NCI-H510A (cell line): ENCODE measurements at regions not wholly inside any gene's neighbourhood (a gene's known extent, or its start where the extent isn't known, plus 50 kb on each side); places are given as distances from the start of the nearest gene placed in this dataset.
"Not testable (repeated sequence)": the region's sequence is repeated elsewhere in the genome, so short reads cannot be mapped to it uniquely, and the experiment has no call there.

Experiments
- DNase-seq: peaks from one replicate; lab custom pipeline; 2025; lab: John Stamatoyannopoulos, UW

DNA sequence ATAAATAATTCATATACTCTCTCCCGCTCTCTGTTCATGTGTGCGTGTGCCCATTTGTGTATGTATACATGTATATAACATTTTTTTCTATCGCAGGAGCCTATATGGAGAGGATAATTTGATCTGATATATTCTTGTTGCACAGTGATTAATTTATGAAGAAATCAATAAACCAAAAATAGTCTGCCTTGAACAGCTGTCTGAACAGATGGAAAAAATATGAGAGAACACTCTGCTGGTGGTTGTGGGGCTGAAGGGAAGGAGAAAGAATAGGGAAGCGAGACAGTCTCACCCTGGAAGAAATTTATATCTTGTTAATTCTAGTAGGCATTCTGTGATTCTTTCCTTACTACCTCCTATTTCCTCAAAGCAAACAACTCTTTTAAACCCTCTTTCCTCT is 96.6 kb upstream of the B3GAT2 start:
- DNase-seq = no peak

- DNase-seq = no peak
Measured at GRCh38 chr6:71056656-71057055, 99.8 kb upstream of the B3GAT2 start.

DNA sequence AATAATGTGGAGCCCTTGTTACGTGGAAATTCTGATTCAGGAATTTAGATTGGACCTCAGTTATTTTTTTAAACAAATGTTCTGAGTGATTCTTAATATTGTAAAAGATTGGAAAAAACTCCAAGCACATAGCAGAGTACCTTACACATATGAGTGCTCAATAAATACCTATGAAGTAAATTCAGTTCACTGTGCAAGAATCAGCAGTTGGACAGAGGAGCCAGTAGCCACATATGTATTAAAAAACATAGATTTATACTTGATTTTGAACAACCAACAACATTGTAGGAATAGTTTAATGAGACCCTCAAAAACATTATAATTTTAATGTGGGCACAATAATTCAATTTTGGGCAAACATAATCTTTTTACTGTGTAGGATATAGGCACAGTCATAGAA is 109.3 kb upstream of the B3GAT2 start:
- DNase-seq = no peak

- no peak for DNase-seq
Measured at GRCh38 chr6:71067816-71068215, 111.0 kb upstream of the B3GAT2 start.

DNA sequence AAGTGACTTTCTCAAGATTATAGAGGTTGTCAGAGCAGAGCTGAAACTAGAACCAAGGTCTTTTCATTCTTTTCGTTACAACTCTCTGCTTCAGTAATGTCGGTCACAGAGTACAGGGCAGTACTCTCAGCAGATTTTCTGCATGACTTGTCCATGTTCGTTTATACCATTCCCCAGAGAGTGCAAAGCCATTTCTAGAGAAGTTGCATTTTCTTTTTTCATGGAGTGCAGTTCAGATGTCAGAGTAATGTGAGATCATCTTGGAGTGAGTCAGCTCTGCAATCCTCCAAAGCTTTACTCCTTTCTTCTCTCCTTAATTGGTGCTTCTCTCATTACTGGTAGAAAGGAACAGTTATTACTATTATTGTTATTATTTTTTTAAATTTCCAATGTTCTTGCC is 115.6 kb upstream of the B3GAT2 start:
- DNase-seq = no peak

DNA sequence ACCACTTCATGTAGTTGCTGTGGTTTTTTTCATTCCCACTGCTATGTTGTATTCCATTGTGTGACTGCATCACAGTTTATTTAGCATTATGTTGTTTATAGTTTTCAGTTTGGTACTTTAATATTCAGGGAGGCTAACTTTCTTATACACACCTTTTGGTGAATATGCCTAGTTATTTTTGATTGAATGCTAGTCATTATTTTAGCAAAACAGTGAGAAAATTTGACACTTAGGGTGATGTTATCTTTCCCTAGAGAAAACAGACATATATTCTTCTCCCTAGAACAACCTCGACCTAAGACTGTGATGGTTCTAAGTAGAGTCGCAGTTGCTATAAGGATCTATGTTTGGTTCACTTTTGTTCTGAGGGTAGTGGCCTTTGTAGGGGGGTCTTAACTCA is 120.8 kb upstream of the B3GAT2 start:
- no peak for DNase-seq

DNA sequence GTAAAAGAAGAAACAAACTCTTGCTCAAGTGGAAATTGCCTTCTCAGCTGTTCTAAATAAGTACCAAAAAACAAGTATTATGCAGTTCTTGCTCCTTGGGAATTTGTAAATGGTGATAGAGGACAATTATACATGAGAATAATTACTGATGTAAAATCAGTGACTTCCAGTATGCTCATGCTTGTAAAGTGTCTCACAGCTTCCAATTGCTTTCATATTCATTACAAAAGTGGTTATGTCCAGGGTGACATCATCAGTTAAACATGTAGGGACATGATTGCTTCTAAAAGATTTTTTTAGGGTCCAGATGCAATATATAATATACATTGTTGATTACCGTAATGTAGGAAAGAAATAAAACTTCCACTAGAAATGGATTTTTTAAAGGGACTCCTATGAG is 122.8 kb upstream of the B3GAT2 start:
- no peak for DNase-seq

- no peak for DNase-seq
Measured at GRCh38 chr6:71080133-71080532, 123.3 kb upstream of the B3GAT2 start.

DNA sequence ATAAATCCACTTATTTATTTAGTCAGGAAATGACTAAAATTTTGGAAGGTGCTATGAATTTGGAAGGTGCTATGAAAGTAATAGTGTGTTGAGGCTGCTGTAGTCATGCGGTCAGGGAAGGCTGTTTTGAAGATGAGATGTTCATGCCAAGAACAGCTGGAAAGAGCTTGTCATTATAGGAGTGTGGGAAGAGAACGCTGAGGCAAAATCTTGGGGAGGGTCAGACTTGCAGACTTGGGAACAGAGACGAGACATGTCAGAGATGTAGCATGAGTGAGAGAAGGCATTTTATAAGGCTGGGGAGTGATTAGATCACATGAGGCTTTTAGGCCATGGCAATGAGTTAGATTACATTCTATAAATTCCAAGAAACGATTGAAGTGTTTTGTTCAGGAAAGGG is 124.0 kb upstream of the B3GAT2 start:
- no peak for DNase-seq

- no peak for DNase-seq
Measured at GRCh38 chr6:71082033-71082650, 125.3 kb upstream of the B3GAT2 start.

DNA sequence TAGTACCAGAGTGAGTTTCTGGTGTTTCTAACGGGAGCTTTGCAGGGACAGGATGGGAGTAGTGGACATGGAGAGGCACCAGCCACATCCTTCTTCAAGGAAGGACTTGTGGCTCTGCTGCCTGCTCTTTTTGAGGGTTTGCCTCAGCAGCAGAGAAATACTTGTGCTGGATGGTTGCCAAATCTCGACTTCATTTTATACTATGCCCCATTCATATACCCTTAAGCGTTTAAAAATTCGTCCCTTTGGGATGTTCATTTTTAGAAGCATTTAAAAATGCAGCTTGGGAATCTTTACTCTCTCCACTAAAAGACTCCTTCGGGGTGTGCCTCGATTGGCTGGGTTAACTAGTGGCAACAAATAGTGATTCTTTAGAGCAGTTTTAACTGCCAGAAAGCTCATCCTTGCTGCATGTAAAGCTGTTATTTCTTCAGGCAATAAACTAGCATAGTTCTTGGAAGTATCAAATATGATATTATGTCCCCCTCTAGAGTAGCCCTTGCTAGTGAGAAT is 126.5 kb upstream of the B3GAT2 start:
- no peak for DNase-seq

DNA sequence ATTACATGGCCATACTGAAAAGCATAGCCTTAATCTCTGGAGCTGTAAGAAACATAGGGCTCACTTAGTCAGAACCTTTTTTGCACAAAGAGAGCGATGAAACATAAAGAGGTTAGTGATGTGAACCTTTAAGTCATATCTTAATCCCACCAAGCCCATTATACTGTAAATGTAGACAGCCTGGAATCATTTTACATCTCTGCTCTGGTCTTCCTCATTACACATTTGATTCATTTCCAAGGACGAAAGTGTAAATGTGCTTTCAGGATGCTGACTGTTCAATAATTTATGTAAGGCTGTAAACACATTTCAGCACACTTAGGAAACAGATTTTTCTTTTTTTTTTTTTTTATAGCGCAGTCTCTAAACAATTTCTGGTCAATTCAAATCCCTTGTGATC is 131.3 kb upstream of the B3GAT2 start:
- no peak for DNase-seq

DNA sequence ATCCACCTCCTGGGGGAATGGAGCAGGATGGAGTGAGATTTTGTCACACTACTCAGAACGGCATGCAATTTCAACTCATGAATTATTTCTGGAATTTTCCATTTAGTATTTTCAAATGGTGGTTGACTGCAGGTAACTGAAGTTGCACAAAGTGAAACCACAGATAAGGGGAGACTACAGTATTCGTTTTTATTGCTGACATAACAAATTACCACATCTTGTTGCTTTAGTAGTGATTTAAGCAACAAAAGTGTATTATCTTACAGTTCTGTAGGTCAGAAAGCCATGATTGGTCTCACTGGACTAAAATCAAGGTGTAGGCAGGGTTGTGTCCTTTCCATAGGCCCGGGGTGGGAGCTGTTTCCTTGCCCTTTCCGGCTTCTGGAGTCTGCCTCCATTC is 133.4 kb upstream of the B3GAT2 start:
- DNase-seq = no peak

DNA sequence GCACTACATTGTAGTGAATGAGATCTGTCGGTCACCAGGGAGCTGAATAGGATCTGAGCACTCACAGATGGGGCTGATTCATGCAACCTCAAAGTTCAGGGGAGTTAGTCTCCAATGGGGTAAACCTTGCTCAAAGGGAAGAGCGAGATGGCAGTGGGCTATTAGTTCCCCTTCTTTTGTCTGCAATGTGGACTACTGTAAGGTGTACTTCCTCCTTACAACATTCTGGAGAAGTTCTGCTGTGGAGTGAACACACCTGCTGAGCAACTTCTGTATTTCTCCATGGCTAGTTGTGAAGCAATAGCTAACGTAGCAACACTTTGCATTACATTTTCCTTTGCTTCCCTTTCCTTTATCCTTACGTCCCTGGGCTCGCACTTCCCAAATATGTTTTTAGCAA is 134.3 kb upstream of the B3GAT2 start:
- DNase-seq = no peak

- DNase-seq = no peak
Measured at GRCh38 chr6:71091956-71092355, 135.1 kb upstream of the B3GAT2 start.

DNA sequence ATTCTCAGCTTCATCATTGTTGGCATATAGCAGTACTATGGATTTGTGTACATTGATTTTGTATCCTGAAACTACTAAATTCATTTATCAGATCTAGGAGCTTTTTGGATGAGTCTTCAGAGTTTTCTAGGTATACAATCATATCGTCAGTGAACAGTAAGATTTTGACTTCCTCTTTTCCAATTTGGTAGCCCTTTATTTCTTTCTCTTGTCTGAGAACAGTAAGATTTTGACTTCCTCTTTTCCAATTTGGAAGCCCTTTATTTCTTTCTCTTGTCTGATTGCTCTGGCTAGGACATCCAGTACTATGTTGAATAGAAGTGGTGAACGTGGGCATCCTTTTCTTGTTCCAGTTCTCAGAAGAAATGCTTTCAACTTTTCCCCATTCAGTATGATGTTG is 140.4 kb upstream of the B3GAT2 start:
- DNase-seq = not testable (repeated sequence)

- no peak for DNase-seq
Measured at GRCh38 chr6:71099649-71100048, 142.8 kb upstream of the B3GAT2 start.

- no peak for DNase-seq
Measured at GRCh38 chr6:71103130-71103529, 146.3 kb upstream of the B3GAT2 start.

GRCh38 chr6:71103641-71104040 is 146.8 kb upstream of the B3GAT2 start:
- DNase-seq = no peak

DNA sequence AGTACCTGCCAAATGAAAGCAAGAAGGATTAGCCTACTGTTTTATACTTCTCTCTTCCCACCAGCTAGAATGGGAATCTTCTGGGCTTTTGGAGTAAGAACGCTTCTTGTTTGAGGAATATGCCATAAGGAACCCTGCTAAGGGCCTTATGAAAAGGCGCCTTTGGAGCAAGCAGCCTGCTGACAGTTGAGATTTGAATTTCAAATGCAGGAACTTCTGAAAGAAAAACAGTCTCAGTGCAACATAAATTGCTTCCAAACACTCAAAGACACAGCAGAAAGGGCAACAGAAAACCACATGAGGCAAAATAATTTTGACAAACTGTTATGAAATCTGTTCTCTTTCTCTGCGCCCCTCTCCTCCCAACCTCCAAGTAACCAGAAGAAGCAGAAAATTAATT is 149.4 kb upstream of the B3GAT2 start:
- DNase-seq = no peak

- peak; percentile 1 for DNase-seq
Measured at GRCh38 chr6:71107911-71108420, 151.1 kb upstream of the B3GAT2 start.

GRCh38 chr6:71114544-71114943 is 157.7 kb upstream of the B3GAT2 start:
- no peak for DNase-seq

- DNase-seq = no peak
Measured at GRCh38 chr6:71114986-71115385, 158.1 kb upstream of the B3GAT2 start.

- DNase-seq = no peak
Measured at GRCh38 chr6:71119560-71119959, 162.7 kb upstream of the B3GAT2 start.
